GM11168 (cell line): ENCODE measurements at regions not wholly inside any gene's neighbourhood (a gene's known extent, or its start where the extent isn't known, plus 50 kb on each side); places are given as distances from the start of the nearest gene placed in this dataset.
"Not testable (repeated sequence)": the region's sequence is repeated elsewhere in the genome, so short reads cannot be mapped to it uniquely, and the experiment has no call there.

Source experiments
- in situ Hi-C: fragments of 300-500 bp; cut with MboI; formaldehyde crosslinking; loops from one replicate; pipeline ENCODE4 v1.12.0; 2022; ENCODE audit warnings: low sequenced_read_pairs; ENCODE audit not compliant: unreplicated experiment

DNA sequence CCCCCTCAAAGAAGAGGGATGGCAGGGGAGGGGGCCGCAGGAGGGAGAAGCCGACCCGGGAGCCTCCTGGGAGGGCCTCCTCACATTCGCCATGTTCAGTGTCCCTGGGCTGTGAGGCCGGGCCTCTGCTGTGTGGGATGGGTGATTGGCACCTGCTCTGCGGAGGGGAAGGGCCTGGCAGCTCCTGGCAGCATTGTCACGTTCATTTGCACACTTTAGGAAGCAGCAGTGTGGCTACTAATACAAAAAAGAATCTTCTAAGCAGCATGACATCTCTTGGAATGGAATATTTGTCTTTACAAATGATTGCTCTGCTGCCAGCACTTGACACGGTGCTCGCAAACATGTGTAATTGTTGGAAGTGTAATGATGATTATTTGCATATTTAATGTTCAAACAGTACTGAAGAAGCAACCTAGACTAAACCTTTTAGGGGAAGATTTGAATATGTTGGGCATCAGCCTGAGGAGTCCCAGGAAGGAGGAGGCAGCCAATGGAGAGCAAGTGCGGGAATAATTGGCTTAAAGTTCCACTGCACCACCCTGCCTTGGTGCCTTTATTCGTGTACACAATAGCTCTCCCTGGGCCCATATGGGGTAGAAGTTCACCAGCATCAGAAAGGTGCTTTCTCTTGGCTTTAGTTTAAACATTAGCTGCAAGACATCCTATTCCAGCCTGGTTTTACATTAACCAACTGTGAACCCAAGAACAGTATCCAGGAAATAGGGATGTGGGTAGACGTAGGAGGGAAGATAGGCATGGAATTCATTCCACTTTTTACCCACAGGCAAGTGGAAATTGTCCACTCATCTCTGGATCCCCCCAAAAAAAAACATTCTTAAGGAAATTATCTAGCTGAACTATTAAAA, 404.9 kb downstream of the TMEM182 start:
- in situ Hi-C loops, result loop anchor here (25.0 kb wide), 1 partner anchor 1696 kb away; the partner anchor contains the start of gene POU3F3

DNA sequence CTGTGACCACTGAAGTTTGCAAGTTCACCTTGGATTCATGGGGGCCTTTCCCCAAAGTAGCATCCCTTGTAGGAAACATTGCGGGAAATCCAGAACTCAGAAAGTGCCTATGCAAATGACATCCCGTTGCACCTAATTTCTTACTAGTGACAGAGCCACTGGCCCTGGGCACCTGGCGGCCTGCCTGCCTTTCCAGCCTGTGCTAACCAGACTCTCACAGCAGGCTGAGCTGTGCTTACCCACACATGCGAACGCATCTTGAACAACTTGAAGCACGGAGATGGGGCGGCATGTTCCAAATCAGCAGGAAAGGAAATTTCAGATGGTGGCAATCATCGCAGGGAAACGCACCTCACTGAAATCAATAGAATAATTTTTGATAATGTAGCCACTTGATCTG, 405.8 kb downstream of the TMEM182 start:
- in situ Hi-C loops, result loop anchor here (25.0 kb wide), 1 partner anchor 1695 kb away; the partner anchor contains the start of gene POU3F3

DNA sequence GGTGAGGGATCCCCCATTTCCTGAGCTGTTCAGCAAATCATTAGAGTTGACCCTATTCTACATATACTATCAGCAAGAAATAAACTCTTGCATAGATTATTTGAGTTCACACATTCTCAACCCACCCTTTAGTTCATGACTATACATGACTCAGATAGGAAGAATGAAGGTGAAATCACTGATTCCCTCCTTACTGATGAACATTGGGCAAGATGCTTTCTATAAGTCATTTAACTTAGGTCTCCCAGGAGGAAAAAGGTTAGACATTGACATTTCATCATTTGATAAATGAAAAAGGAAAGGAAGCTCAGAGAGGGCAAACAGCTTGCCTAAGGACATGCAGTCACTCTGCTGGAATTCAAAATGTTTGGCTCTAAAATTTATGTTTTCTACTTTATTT, 408.0 kb downstream of the TMEM182 start:
- in situ Hi-C loops, result loop anchor here (25.0 kb wide), 1 partner anchor 1692 kb away; the partner anchor contains the start of gene POU3F3

GRCh38 chr2:103172821-103173220, 411.0 kb downstream of the TMEM182 start:
- in situ Hi-C loops, result loop anchor here (25.0 kb wide), 1 partner anchor 1689 kb away; the partner anchor contains the start of gene POU3F3

DNA sequence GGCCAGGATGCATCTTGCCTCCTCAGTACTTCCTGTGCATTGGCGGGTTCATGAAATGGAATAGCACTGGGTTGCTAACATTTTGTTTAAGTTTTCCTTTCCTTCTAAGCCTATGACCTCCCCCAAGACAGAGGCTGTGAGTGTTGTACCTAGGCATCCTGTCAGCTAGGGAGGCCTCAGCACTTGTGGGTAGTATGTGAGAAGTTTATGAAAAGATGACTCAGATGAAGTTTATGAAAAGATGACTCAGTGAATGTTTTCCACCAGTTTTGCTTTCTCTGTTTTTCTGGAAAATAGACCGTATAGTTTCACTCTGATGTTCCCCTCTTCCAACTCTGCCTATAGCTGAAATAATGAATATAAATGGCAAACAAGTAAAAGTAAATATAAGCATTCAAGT, 412.9 kb downstream of the TMEM182 start:
- in situ Hi-C loops, result loop anchor here (25.0 kb wide), 1 partner anchor 1688 kb away; the partner anchor contains the start of gene POU3F3

DNA sequence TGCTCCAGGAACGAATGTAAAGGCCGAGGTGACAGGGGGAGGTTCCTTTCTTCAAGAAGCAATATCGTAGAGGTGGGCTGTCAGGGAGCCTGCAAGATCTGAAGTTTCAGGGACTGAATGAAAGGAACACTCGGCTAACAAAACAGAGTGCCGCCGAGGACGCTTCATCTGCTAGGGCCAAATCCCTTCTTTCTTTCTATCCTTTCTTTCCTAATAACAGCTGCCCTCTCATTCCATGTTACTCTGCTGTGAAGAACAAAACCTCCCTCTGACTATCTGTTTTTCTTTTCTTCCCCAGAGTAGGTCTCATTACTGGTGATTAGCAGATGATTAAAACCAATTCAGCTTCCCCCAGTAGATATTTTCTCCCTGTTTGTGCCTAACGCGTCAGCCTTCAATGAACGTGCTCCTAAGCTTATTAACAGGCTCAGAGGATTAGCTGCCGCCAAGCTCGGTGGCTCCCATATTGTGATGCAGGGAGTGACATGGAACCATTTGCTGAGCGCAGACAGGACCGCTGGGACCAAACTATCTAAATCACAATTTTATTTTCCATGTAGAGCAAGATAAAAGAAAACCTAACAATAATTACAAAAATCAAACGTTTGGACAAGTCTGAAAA, 414.6 kb downstream of the TMEM182 start:
- in situ Hi-C loops, result no loop called here

GRCh38 chr2:103179798-103180197, 418.0 kb downstream of the TMEM182 start:
- in situ Hi-C loops, result no loop called here

GRCh38 chr2:103183061-103183460, 421.2 kb downstream of the TMEM182 start:
- in situ Hi-C loops, result no loop called here

- in situ Hi-C loops, result no loop called here
These were observed 435.0 kb downstream of the TMEM182 start for GRCh38 chr2:103196802-103197201.

GRCh38 chr2:103200774-103201173, 438.9 kb downstream of the TMEM182 start:
- in situ Hi-C loops, result not testable (repeated sequence)

- in situ Hi-C loops, result no loop called here
These were observed 447.1 kb downstream of the TMEM182 start for GRCh38 chr2:103208916-103209315.

DNA sequence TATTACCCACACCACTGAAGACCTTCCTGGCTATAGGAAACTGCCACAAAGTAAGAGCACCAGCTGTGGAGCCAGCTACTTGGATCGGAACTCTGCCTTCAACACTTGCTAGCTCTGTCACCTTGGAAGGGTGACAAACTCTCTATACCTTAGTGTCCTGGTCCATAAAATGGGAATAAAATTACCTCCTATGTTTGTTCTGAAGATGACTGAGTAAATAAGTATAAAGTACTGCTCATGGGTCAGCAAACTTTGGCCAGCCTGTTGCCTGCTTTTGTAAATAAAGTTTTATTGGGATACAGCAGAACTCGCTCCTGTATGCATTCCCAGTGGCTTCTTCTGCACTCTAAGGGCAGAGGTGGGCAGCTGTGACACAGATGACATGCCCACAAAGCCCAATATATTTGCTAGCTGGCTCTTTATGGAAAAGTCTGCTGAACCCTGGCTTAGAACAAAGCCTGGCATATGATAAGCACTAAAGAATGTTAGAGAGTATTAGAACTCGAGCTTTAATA, 451.3 kb downstream of the TMEM182 start:
- in situ Hi-C loops, result no loop called here

DNA sequence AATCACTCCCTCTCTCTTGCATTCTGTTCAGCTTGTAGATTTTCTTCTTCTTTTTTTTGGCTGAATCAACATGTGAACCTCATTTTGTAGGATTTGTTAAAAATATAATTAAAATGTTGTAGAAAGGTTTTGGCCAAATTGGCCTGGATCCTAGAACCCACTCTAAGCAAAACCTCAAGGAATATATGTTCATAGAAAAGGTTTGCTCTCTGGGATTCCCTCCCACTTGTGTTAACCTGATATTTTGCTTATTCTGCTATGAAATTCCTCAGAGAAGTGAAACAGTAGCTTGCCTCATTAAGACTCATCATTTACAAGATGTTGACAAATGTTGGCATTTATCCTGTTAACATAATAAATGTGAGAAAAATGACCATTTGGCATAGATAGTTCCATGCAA, 456.7 kb downstream of the TMEM182 start:
- in situ Hi-C loops, result no loop called here

- in situ Hi-C loops, result no loop called here
These were observed 457.6 kb downstream of the TMEM182 start for GRCh38 chr2:103219398-103219797.

GRCh38 chr2:103222969-103223368, 461.1 kb downstream of the TMEM182 start:
- in situ Hi-C loops, result no loop called here

GRCh38 chr2:103230796-103231195, 469.0 kb downstream of the TMEM182 start:
- in situ Hi-C loops, result no loop called here

DNA sequence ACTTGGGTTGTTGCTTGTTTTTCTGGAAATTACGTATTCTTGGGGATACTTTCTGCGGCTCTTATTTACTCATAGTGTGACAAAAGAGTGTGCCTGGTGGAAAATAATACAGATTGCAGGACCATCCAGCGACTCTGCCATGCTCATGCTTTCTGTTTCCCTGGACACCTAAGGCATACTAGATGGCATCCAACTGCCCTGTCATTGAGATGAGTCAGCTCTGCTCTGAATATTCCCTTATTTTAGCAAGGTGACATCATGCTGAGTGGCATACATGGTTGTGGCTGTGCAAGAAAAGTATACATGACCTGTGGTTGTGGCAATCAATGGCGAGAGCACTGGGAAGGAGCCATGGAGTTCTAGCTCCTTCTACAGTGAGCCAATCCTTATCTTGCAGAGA, 471.0 kb downstream of the TMEM182 start:
- in situ Hi-C loops, result no loop called here

GRCh38 chr2:103233691-103234090, 471.9 kb downstream of the TMEM182 start:
- in situ Hi-C loops, result no loop called here

- in situ Hi-C loops, result no loop called here
These were observed 473.5 kb downstream of the TMEM182 start for GRCh38 chr2:103235283-103235682.

GRCh38 chr2:103249462-103249861, 487.6 kb downstream of the TMEM182 start:
- in situ Hi-C loops, result no loop called here

DNA sequence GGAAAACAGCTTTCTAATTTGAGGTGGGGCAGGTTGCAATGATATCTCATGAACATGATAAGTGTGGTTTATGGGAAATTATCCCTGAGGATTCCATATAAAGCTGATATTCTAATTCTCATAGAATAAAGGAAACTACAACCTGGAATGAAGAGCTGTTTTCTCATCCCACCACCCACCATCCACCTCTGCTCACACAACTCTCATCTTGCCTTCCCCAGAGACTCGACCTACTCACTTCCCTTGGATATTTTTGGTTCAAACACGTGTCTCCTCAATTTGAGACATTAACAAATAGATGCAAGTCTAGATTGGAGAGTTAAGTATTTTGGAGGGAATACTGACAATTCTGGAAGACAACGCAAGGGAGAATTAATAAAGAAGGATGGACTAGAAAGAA, 490.9 kb downstream of the TMEM182 start:
- in situ Hi-C loops, result no loop called here
